ENCODE measurements at regions not wholly inside any gene's neighbourhood (a gene's known extent, or its start where the extent isn't known, plus 50 kb on each side); places are given as distances from the start of the nearest gene placed in this dataset.

DNA sequence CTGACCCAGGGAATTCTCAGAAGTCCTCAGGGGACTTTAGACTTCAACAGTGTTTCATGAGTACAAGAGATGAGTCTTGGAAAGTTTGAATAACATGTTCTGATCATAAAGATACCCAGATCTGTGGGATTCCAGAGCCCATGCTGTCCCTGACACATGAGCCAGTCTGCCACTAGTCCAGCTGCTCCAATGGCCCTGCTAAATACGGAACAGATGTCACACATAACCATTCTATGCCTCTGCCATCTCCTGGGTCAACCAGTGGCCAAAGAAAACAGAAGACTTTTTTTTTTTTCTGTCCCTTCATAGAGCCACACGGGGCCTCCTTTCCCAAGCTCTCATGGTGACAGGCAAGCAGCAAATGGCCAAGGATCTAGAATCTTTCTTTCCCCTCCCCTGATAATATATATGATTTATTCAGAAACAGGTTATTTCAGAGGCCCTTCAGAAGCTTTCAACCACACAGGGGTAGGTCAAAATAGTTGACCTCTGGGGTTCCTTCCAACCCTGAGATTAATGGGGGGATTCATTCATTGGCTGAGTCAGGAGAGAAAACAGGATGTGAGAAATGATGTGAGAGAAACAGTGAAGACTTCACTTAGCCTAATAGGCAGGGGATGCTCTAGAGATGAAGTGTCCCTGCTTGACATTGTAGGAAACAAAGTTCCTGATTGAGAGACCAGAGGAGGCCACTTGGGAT, 367.7 kb downstream of the CDK5RAP2 start:
- 66% methylated on average over 2 of the region's 2 CpGs for WGBS (ENCODE audit: insufficient coverage)
- H3K27me3 Mint-ChIP-seq (ENCODE audit: low read depth in 2 of 2) = peaks cover 8 to 11% of the 10 kb centered on the region in 2 donors
- H3K4me3 Mint-ChIP-seq = no peak overlapping the region
- TF ChIP-seq, protein P1, sequence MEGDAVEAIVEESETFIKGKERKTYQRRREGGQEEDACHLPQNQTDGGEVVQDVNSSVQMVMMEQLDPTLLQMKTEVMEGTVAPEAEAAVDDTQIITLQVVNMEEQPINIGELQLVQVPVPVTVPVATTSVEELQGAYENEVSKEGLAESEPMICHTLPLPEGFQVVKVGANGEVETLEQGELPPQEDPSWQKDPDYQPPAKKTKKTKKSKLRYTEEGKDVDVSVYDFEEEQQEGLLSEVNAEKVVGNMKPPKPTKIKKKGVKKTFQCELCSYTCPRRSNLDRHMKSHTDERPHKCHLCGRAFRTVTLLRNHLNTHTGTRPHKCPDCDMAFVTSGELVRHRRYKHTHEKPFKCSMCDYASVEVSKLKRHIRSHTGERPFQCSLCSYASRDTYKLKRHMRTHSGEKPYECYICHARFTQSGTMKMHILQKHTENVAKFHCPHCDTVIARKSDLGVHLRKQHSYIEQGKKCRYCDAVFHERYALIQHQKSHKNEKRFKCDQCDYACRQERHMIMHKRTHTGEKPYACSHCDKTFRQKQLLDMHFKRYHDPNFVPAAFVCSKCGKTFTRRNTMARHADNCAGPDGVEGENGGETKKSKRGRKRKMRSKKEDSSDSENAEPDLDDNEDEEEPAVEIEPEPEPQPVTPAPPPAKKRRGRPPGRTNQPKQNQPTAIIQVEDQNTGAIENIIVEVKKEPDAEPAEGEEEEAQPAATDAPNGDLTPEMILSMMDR (IDR thresholded peaks at IDR 0.05) = no peak
- no peaks in the 10 kb centered on the region for H3K9me3 Mint-ChIP-seq
- Histone ChIP-seq H3K4me3 (ENCODE audit: low read length) (no peak overlapping the region), H3K36me3 (ENCODE audit: control insufficient read depth, insufficient read depth, low read length) (no peaks in the 10 kb centered on the region), H3K4me1 (ENCODE audit: control insufficient read depth, insufficient read depth, low read length) (no peaks in the 10 kb centered on the region), H3K9me3 (ENCODE audit: control insufficient read depth, insufficient read depth, low read length) (no peaks in the 10 kb centered on the region), H3K27me3 (ENCODE audit: control insufficient read depth, insufficient read depth, low read length) (no peaks in the 10 kb centered on the region), H3K27ac (ENCODE audit: low read length) (no peak overlapping the region)
- no peak for DNase-seq
- no peaks in the 10 kb centered on the region for H3K4me1 Mint-ChIP-seq
- H3K36me3 Mint-ChIP-seq = no peaks in the 10 kb centered on the region
- H3K27ac Mint-ChIP-seq = no peak overlapping the region
- ATAC-seq = no peak
- intact Hi-C loops (cut with micrococcal nuclease) = no loop called here

DNA sequence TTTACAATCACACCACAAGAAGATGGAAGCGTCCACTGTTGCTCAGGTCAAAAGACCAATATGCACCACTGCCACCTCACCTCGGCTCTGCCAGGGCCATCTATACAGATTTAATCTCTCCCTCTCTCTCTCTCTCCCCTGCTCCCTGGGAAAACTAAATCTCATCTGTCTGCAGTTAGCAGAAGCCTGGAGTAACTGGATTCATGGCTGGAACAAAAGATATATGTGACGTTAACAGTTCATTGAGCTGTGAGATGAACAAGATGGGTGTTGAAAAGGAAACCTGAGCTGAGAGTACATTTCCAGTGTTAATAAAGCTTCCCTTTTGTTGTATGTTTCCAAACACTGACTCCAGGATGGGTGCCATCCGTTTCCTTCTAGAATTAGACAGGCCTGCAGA, 369.7 kb downstream of the CDK5RAP2 start:
- Mint-ChIP-seq H3K4me1 (no peaks in the 10 kb centered on the region), H3K9me3 (no peaks in the 10 kb centered on the region), H3K36me3 (no peaks in the 10 kb centered on the region), H3K27me3 (ENCODE audit: low read depth in 2 of 2) (peaks cover 7 to 8% of the 10 kb centered on the region in 2 donors), H3K4me3 (no peak overlapping the region), H3K27ac (no peak overlapping the region)
- no peak overlapping the region for H3K4me3 ChIP-seq (ENCODE audit: low read length)
- WGBS (ENCODE audit: insufficient coverage) = 71% methylated on average over 4 of the region's 4 CpGs
- ATAC-seq (no peak), DNase-seq (no peak)
- no peaks in the 10 kb centered on the region for H3K36me3 ChIP-seq (ENCODE audit: control insufficient read depth, insufficient read depth, low read length)
- no peak overlapping the region for H3K27ac ChIP-seq (ENCODE audit: low read length)
- H3K4me1 ChIP-seq (ENCODE audit: control insufficient read depth, insufficient read depth, low read length) = no peaks in the 10 kb centered on the region
- TF ChIP-seq, protein P1 (IDR thresholded peaks at IDR 0.05) = no peak
- H3K9me3 ChIP-seq (ENCODE audit: control insufficient read depth, insufficient read depth, low read length) = no peaks in the 10 kb centered on the region
- no peaks in the 10 kb centered on the region for H3K27me3 ChIP-seq (ENCODE audit: control insufficient read depth, insufficient read depth, low read length)
- intact Hi-C loops (cut with micrococcal nuclease) = no loop called here

DNA sequence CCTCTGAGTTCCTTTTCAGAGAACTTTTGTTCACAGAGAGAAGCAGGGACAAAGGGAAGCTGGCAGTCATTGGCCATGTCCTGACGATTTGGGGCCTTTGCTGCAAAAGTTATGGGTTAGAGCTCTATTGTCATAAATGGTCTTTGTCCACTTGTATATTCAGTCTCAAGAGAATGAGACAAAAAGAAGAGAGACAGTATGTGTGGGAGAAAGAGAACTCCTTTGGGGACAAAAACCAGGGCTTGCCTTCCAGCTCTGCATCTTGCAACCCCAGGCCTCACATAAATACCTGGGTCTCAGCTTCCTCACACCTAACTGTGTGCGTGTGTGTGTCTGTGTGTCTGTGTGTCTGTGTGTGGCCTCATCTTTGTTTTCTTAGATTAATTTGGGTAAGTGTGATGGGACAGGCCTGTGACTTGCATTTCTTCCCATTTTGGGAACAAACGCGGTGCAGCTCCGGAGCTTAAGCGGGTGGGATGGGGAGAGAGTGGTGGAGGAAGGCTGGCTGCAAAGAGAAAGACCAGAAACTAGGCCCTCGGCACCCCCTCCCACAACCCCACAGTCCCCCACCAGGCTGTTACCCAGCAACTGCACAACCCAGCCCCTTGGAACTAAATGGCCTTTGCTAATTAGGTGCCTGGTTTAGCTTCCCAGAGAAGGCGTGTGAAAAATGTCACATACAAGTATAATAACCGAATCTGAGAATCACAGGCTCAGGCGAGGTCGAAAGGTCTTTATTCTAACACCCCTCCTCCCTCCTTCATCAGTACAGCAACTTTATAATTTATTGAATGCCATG, 376.9 kb downstream of the CDK5RAP2 start:
- no peaks in the 10 kb centered on the region for H3K27me3 ChIP-seq (ENCODE audit: control insufficient read depth, insufficient read depth, low read length)
- intact Hi-C loops (cut with micrococcal nuclease) = no loop called here
- DNase-seq (no peak), ATAC-seq (no peak)
- Mint-ChIP-seq H3K27me3 (ENCODE audit: low read depth in 2 of 2) (peaks cover 2 to 6% of the 10 kb centered on the region in 2 donors), H3K4me3 (no peak overlapping the region), H3K9me3 (peaks cover 0 to 3% of the 10 kb centered on the region in 2 donors), H3K4me1 (no peaks in the 10 kb centered on the region), H3K27ac (no peak overlapping the region), H3K36me3 (no peaks in the 10 kb centered on the region)
- no peaks in the 10 kb centered on the region for H3K36me3 ChIP-seq (ENCODE audit: control insufficient read depth, insufficient read depth, low read length)
- H3K27ac ChIP-seq (ENCODE audit: low read length) = no peak overlapping the region
- TF ChIP-seq, protein P1 (IDR thresholded peaks at IDR 0.05) = no peak
- 41% methylated on average over 10 of the region's 11 CpGs for WGBS (ENCODE audit: insufficient coverage)
- no peaks in the 10 kb centered on the region for H3K9me3 ChIP-seq (ENCODE audit: control insufficient read depth, insufficient read depth, low read length)
- no peaks in the 10 kb centered on the region for H3K4me1 ChIP-seq (ENCODE audit: control insufficient read depth, insufficient read depth, low read length)
- no peak overlapping the region for H3K4me3 ChIP-seq (ENCODE audit: low read length)
